Mesendoderm (in vitro differentiated cells): ENCODE measurements at regions not wholly inside any gene's neighbourhood (a gene's known extent, or its start where the extent isn't known, plus 50 kb on each side); places are given as distances from the start of the nearest gene placed in this dataset.
A peak's percentile ranks its signal among the peaks of the same experiment; 100 is the strongest.

Experiments
- DNase-seq: peaks from one replicate; pipeline ENCODE4 v3.0.0; 2013
- H2AK5ac ChIP-seq: 2 replicates; pipeline ENCODE4 v1.6.1; 2013; ENCODE audit warnings: low read length, inconsistent platforms
- H2BK120ac ChIP-seq: 2 replicates; pipeline ENCODE4 v1.6.1; 2013; ENCODE audit warnings: low read depth, mild to moderate bottlenecking, low read length, moderate library complexity, mixed read lengths
- H2BK15ac ChIP-seq: replicated peaks from 2 replicates; pipeline ENCODE4 v1.6.1; 2013; ENCODE audit warnings: low read depth, mild to moderate bottlenecking, moderate library complexity
- H2BK5ac ChIP-seq: 2 replicates; pipeline ENCODE4 v1.6.1; 2013; ENCODE audit warnings: low read length, inconsistent platforms
- H3K18ac ChIP-seq: 2 replicates; pipeline ENCODE4 v1.6.1; 2013; ENCODE audit warnings: mild to moderate bottlenecking, low read length, mixed read lengths
- H3K23ac ChIP-seq: one replicate; pipeline ENCODE4 v1.6.1; 2013; ENCODE audit warnings: low read length
- H3K27ac ChIP-seq: 2 replicates; pipeline ENCODE4 v1.5.1; 2013; ENCODE audit warnings: low read depth, mild to moderate bottlenecking, inconsistent platforms, low read length, moderate library complexity
- H3K27me3 ChIP-seq: 2 replicates; pipeline ENCODE4 v1.6.1; 2013; ENCODE audit warnings: low read length, control low read depth, mild to moderate bottlenecking, inconsistent platforms; ENCODE audit not compliant: insufficient read depth, poor library complexity
- H3K36me3 ChIP-seq: 2 replicates; pipeline ENCODE4 v1.6.1; 2013; ENCODE audit warnings: low read length, inconsistent platforms; ENCODE audit not compliant: control insufficient read depth, insufficient read depth
- H3K4ac ChIP-seq: one replicate; pipeline ENCODE4 v1.6.1; 2013; ENCODE audit warnings: low read depth, mild to moderate bottlenecking, low read length, moderate library complexity
- H3K4me1 ChIP-seq: 2 replicates; pipeline ENCODE4 v1.6.1; 2013; ENCODE audit warnings: low read depth, low read length, inconsistent platforms; ENCODE audit not compliant: control insufficient read depth
- H3K4me2 ChIP-seq: 2 replicates; pipeline ENCODE4 v1.6.1; 2013; ENCODE audit warnings: low read length
- H3K4me3 ChIP-seq: 2 replicates; pipeline ENCODE4 v1.5.1; 2013; ENCODE audit warnings: mild to moderate bottlenecking, low read length
- H3K56ac ChIP-seq: one replicate; pipeline ENCODE4 v1.6.1; 2013; ENCODE audit warnings: low read length
- H3K79me1 ChIP-seq: 2 replicates; pipeline ENCODE4 v1.6.1; 2013; ENCODE audit warnings: low read length, inconsistent platforms
- H3K79me2 ChIP-seq: 2 replicates; pipeline ENCODE4 v1.6.1; 2013; ENCODE audit warnings: mild to moderate bottlenecking, low read length; ENCODE audit not compliant: control insufficient read depth, insufficient read depth
- H3K9ac ChIP-seq: 2 replicates; pipeline ENCODE4 v1.6.1; 2013; ENCODE audit warnings: low read length, inconsistent platforms
- H4K5ac ChIP-seq: one replicate; pipeline ENCODE4 v1.6.1; 2013; ENCODE audit warnings: low read length
- H4K8ac ChIP-seq: one replicate; pipeline ENCODE4 v1.6.1; 2013; ENCODE audit warnings: low read depth, mild to moderate bottlenecking, control low read depth, low read length, moderate library complexity
- WGBS: extraction: QIAGEN DNeasy Blood & Tissue Kit; methylation state at CpG from one replicate; pipeline ENCODE4 v1.1.7; 2013; ENCODE audit warnings: low lambda C conversion rate, missing lambda C conversion rate; ENCODE audit not compliant: insufficient coverage; ENCODE audit errors: extremely low coverage; 5-methylcytosine and 5-hydroxymethylcytosine counted together

- H3K9ac ChIP-seq = no peak overlapping the region
- no peak overlapping the region for H3K23ac ChIP-seq
- H2AK5ac ChIP-seq = no peak overlapping the region
- H3K27me3 ChIP-seq = no peaks in the 10 kb centered on the region
- no peak overlapping the region for H3K27ac ChIP-seq
- no peak overlapping the region for H2BK5ac ChIP-seq
- no peak overlapping the region for H3K4ac ChIP-seq
- H4K8ac ChIP-seq = no peak overlapping the region
- H2BK15ac ChIP-seq = no peak overlapping the region
- no peaks in the 10 kb centered on the region for H3K36me3 ChIP-seq
- H3K79me2 ChIP-seq = no peaks in the 10 kb centered on the region
- no CpG with 5 or more reads among the region's 1 CpG for WGBS
- H3K18ac ChIP-seq = no peak overlapping the region
- no peak overlapping the region for H3K56ac ChIP-seq
- no peak overlapping the region for H2BK120ac ChIP-seq
- no peak overlapping the region for H4K5ac ChIP-seq
- peaks cover 3% of the 10 kb centered on the region for H3K4me1 ChIP-seq
- H3K79me1 ChIP-seq = no peaks in the 10 kb centered on the region
- no peak overlapping the region for H3K4me2 ChIP-seq
- no peak overlapping the region for H3K4me3 ChIP-seq
- no peak for DNase-seq
Observed at GRCh38 chr13:73225990-73226389, 167.2 kb downstream of the KLF5 start.

GRCh38 chr13:73224703-73225102 is 165.9 kb downstream of the KLF5 start:
- Histone ChIP-seq H2BK5ac (no peak overlapping the region), H3K79me1 (no peaks in the 10 kb centered on the region), H4K8ac (no peak overlapping the region), H3K36me3 (no peaks in the 10 kb centered on the region), H3K56ac (no peak overlapping the region), H2BK120ac (no peak overlapping the region), H3K18ac (no peak overlapping the region), H3K9ac (no peak overlapping the region), H3K23ac (no peak overlapping the region), H4K5ac (no peak overlapping the region), H3K4me3 (no peak overlapping the region), H2BK15ac (no peak overlapping the region), H3K79me2 (no peaks in the 10 kb centered on the region), H3K4me1 (peaks cover 3% of the 10 kb centered on the region), H3K4ac (no peak overlapping the region), H3K27ac (no peak overlapping the region), H3K27me3 (no peaks in the 10 kb centered on the region), H3K4me2 (no peak overlapping the region), H2AK5ac (no peak overlapping the region)
- no CpG with 5 or more reads among the region's 1 CpG for whole genome bisulfite sequencing
- DNase-seq = no peak

- Histone ChIP-seq H3K27ac (no peak overlapping the region), H3K4me2 (no peak overlapping the region), H3K79me1 (no peaks in the 10 kb centered on the region), H4K5ac (no peak overlapping the region), H3K4me3 (no peak overlapping the region), H2BK120ac (no peak overlapping the region), H3K56ac (no peak overlapping the region), H3K4ac (no peak overlapping the region), H3K9ac (no peak overlapping the region), H2AK5ac (no peak overlapping the region), H3K36me3 (no peaks in the 10 kb centered on the region), H3K23ac (no peak overlapping the region), H4K8ac (no peak overlapping the region), H3K79me2 (no peaks in the 10 kb centered on the region), H2BK15ac (no peak overlapping the region), H3K18ac (no peak overlapping the region), H3K4me1 (peaks cover 3% of the 10 kb centered on the region), H3K27me3 (no peaks in the 10 kb centered on the region), H2BK5ac (no peak overlapping the region)
- no peak for DNase-seq
- WGBS = no CpG with 5 or more reads among the region's 5 CpGs
Observed at GRCh38 chr13:73223372-73223781, 164.6 kb downstream of the KLF5 start.

GRCh38 chr13:73222627-73223305 is 164.0 kb downstream of the KLF5 start:
- H2BK5ac ChIP-seq = no peak overlapping the region
- H3K79me1 ChIP-seq = no peaks in the 10 kb centered on the region
- no peak overlapping the region for H2BK15ac ChIP-seq
- H4K8ac ChIP-seq = no peak overlapping the region
- H3K36me3 ChIP-seq = no peaks in the 10 kb centered on the region
- no peak overlapping the region for H3K56ac ChIP-seq
- H3K4me2 ChIP-seq = no peak overlapping the region
- no peak overlapping the region for H4K5ac ChIP-seq
- no peak overlapping the region for H3K4me3 ChIP-seq
- no peak overlapping the region for H2AK5ac ChIP-seq
- no peak overlapping the region for H3K4ac ChIP-seq
- H3K23ac ChIP-seq = no peak overlapping the region
- no peak overlapping the region for H3K18ac ChIP-seq
- H3K4me1 ChIP-seq = peaks cover 3% of the 10 kb centered on the region
- no peak overlapping the region for H3K9ac ChIP-seq
- H2BK120ac ChIP-seq = no peak overlapping the region
- no CpG with 5 or more reads among the region's 6 CpGs for WGBS
- peak; percentile 60 for DNase-seq
- no peak overlapping the region for H3K27ac ChIP-seq
- no peaks in the 10 kb centered on the region for H3K27me3 ChIP-seq
- no peaks in the 10 kb centered on the region for H3K79me2 ChIP-seq

GRCh38 chr13:73220966-73221720 is 162.3 kb downstream of the KLF5 start:
- H3K4me2 ChIP-seq = no peak overlapping the region
- DNase-seq = peak; percentile 83
- WGBS = no CpG with 5 or more reads among the region's 8 CpGs

More at GRCh38 chr13:73220966-73221720, 162.3 kb downstream of the KLF5 start:
- no peak overlapping the region for H3K4me3 ChIP-seq
- no peak overlapping the region for H2BK120ac ChIP-seq
- no peak overlapping the region for H3K56ac ChIP-seq
- no peak overlapping the region for H2BK15ac ChIP-seq
- H3K79me1 ChIP-seq = no peaks in the 10 kb centered on the region
- no peak overlapping the region for H4K5ac ChIP-seq
- H3K18ac ChIP-seq = no peak overlapping the region
- H3K23ac ChIP-seq = no peak overlapping the region
- H2BK5ac ChIP-seq = no peak overlapping the region
- no peak overlapping the region for H3K27ac ChIP-seq
- no peak overlapping the region for H4K8ac ChIP-seq
- H3K4me1 ChIP-seq = peaks cover 3% of the 10 kb centered on the region
- H2AK5ac ChIP-seq = no peak overlapping the region
- H3K4ac ChIP-seq = no peak overlapping the region
- H3K36me3 ChIP-seq = no peaks in the 10 kb centered on the region
- H3K9ac ChIP-seq = no peak overlapping the region
- H3K27me3 ChIP-seq = no peaks in the 10 kb centered on the region
- H3K79me2 ChIP-seq = no peaks in the 10 kb centered on the region
